ENCODE measurements at regions not wholly inside any gene's neighbourhood (a gene's known extent, or its start where the extent isn't known, plus 50 kb on each side); places are given as distances from the start of the nearest gene placed in this dataset.

GRCh38 chr10:60511477-60512229, 122.0 kb upstream of the ANK3 start:
- no peaks in the 10 kb centered on the region for H3K4me1 ChIP-seq (ENCODE audit: control insufficient read depth, extremely low read depth, insufficient read depth, low read length)
- no peaks in the 10 kb centered on the region for H3K79me2 ChIP-seq (ENCODE audit: control insufficient read depth, insufficient read depth, low read length)
- no peak overlapping the region for H3K4me2 ChIP-seq (ENCODE audit: control insufficient read depth, extremely low read depth, insufficient read depth, low read depth, low read length)
- H3K9me1 ChIP-seq (ENCODE audit: control insufficient read depth, extremely low read depth, insufficient read depth, low read length): no peaks in the 10 kb centered on the region
- H4K20me1 ChIP-seq (ENCODE audit: control insufficient read depth, extremely low read depth, insufficient read depth, low read length): no peaks in the 10 kb centered on the region
- TF ChIP-seq EZH2 (IDR thresholded peaks at IDR 0.05; ENCODE audit: low read length): no peak
- TF ChIP-seq, protein P1, sequence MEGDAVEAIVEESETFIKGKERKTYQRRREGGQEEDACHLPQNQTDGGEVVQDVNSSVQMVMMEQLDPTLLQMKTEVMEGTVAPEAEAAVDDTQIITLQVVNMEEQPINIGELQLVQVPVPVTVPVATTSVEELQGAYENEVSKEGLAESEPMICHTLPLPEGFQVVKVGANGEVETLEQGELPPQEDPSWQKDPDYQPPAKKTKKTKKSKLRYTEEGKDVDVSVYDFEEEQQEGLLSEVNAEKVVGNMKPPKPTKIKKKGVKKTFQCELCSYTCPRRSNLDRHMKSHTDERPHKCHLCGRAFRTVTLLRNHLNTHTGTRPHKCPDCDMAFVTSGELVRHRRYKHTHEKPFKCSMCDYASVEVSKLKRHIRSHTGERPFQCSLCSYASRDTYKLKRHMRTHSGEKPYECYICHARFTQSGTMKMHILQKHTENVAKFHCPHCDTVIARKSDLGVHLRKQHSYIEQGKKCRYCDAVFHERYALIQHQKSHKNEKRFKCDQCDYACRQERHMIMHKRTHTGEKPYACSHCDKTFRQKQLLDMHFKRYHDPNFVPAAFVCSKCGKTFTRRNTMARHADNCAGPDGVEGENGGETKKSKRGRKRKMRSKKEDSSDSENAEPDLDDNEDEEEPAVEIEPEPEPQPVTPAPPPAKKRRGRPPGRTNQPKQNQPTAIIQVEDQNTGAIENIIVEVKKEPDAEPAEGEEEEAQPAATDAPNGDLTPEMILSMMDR (optimal IDR thresholded peaks at IDR 0.05 in 1 of 3, IDR thresholded peaks at IDR 0.05 in 1 of 3, conservative IDR thresholded peaks at IDR 0.05 in 1 of 3; ENCODE audit: extremely low read depth in 1 of 3, insufficient read depth in 2 of 3, low read length in 3 of 3): no peak
- H2AFZ ChIP-seq (ENCODE audit: control insufficient read depth, low read length): no peak overlapping the region
- no peaks in the 10 kb centered on the region for H3K9me3 ChIP-seq (ENCODE audit: control insufficient read depth, low read depth, low read length)
- H3K36me3 ChIP-seq (ENCODE audit: control insufficient read depth in 2 of 2, extremely low read depth in 1 of 2, insufficient read depth in 2 of 2, low read length in 2 of 2): no peaks in the 10 kb centered on the region
- FAIRE-seq: no peak
- H3K4me3 ChIP-seq (ENCODE audit: control insufficient read depth in 2 of 3, extremely low read depth in 1 of 3, insufficient read depth in 2 of 3, low read depth in 1 of 3, low read length in 3 of 3): no peak overlapping the region
- DNase-seq (ENCODE audit: low read depth, low spot score): no peak
- no peaks in the 10 kb centered on the region for H3K27me3 ChIP-seq (ENCODE audit: control insufficient read depth, extremely low read depth, insufficient read depth, low read length)
- no peak overlapping the region for H3K9ac ChIP-seq (ENCODE audit: control insufficient read depth, extremely low read depth, insufficient read depth, low read length)
- H3K27ac ChIP-seq (ENCODE audit: control insufficient read depth, insufficient read depth, low read length): no peak overlapping the region
- dilution Hi-C loops (cut with MboI; ENCODE audit: extremely low pct_ligation_motif_present, low sequenced_read_pairs): no loop called here

- H3K27me3 ChIP-seq (ENCODE audit: control insufficient read depth, extremely low read depth, insufficient read depth, low read length): no peaks in the 10 kb centered on the region
- H3K4me1 ChIP-seq (ENCODE audit: control insufficient read depth, extremely low read depth, insufficient read depth, low read length): no peaks in the 10 kb centered on the region
- no peaks in the 10 kb centered on the region for H3K79me2 ChIP-seq (ENCODE audit: control insufficient read depth, insufficient read depth, low read length)
- DNase-seq (ENCODE audit: low read depth, low spot score) (no peak), FAIRE-seq (no peak)
- H3K9me3 ChIP-seq (ENCODE audit: control insufficient read depth, low read depth, low read length): no peaks in the 10 kb centered on the region
- H3K9ac ChIP-seq (ENCODE audit: control insufficient read depth, extremely low read depth, insufficient read depth, low read length): no peak overlapping the region
- no peaks in the 10 kb centered on the region for H3K9me1 ChIP-seq (ENCODE audit: control insufficient read depth, extremely low read depth, insufficient read depth, low read length)
- no peak for TF ChIP-seq EZH2 (IDR thresholded peaks at IDR 0.05; ENCODE audit: low read length)
- TF ChIP-seq, protein P1 (optimal IDR thresholded peaks at IDR 0.05 in 1 of 3, IDR thresholded peaks at IDR 0.05 in 1 of 3, conservative IDR thresholded peaks at IDR 0.05 in 1 of 3; ENCODE audit: extremely low read depth in 1 of 3, insufficient read depth in 2 of 3, low read length in 3 of 3): no peak
- H4K20me1 ChIP-seq (ENCODE audit: control insufficient read depth, extremely low read depth, insufficient read depth, low read length): no peaks in the 10 kb centered on the region
- no peak overlapping the region for H2AFZ ChIP-seq (ENCODE audit: control insufficient read depth, low read length)
- H3K4me2 ChIP-seq (ENCODE audit: control insufficient read depth, extremely low read depth, insufficient read depth, low read depth, low read length): no peak overlapping the region
- H3K4me3 ChIP-seq (ENCODE audit: control insufficient read depth in 2 of 3, extremely low read depth in 1 of 3, insufficient read depth in 2 of 3, low read depth in 1 of 3, low read length in 3 of 3): no peak overlapping the region
- dilution Hi-C loops (cut with MboI; ENCODE audit: extremely low pct_ligation_motif_present, low sequenced_read_pairs): no loop called here
- H3K27ac ChIP-seq (ENCODE audit: control insufficient read depth, insufficient read depth, low read length): no peak overlapping the region
- no peaks in the 10 kb centered on the region for H3K36me3 ChIP-seq (ENCODE audit: control insufficient read depth in 2 of 2, extremely low read depth in 1 of 2, insufficient read depth in 2 of 2, low read length in 2 of 2)
Observed at GRCh38 chr10:60508831-60509230, 119.2 kb upstream of the ANK3 start.
